Astrocyte (in vitro differentiated cells and primary cell): ENCODE measurements at regions not wholly inside any gene's neighbourhood (a gene's known extent, or its start where the extent isn't known, plus 50 kb on each side); places are given as distances from the start of the nearest gene placed in this dataset.

Experiments
- DNase-seq: peaks from one replicate; pipeline ENCODE4 v3.0.0-alpha.2; 2010; ENCODE audit warnings: low read depth
- FAIRE-seq: peaks from 2 replicates; lab custom pipeline; 2011; peaks lifted over from hg19 to GRCh38; lab: Jason Lieb, UNC
- H2AFZ ChIP-seq: 2 replicates; pipeline ENCODE4 v1.6.0; 2012; ENCODE audit warnings: low read depth, low read length, inconsistent platforms
- H3K27ac ChIP-seq: 2 replicates; pipeline ENCODE4 v1.5.1; 2011; ENCODE audit warnings: low read depth, low read length, inconsistent platforms
- H3K27me3 ChIP-seq: 2 replicates; pipeline ENCODE4 v1.6.0; 2011; ENCODE audit warnings: low read length, inconsistent platforms; ENCODE audit not compliant: insufficient read depth
- H3K36me3 ChIP-seq: 2 replicates; pipeline ENCODE4 v1.5.1; 2011; ENCODE audit warnings: low read length, inconsistent platforms; ENCODE audit not compliant: insufficient read depth
- H3K4me1 ChIP-seq: 2 replicates; pipeline ENCODE4 v1.5.1; 2011; ENCODE audit warnings: low read length, inconsistent platforms; ENCODE audit not compliant: insufficient read depth
- H3K4me2 ChIP-seq: 2 replicates; pipeline ENCODE4 v1.6.0; 2012; ENCODE audit warnings: low read length, inconsistent platforms
- H3K4me3 ChIP-seq: 2 replicates; pipeline ENCODE4 v1.5.1; 2011; ENCODE audit warnings: low read depth, mild to moderate bottlenecking, low read length, inconsistent platforms; ENCODE audit not compliant: insufficient read depth
- H3K79me2 ChIP-seq: 2 replicates; pipeline ENCODE4 v1.6.0; 2012; ENCODE audit warnings: mild to moderate bottlenecking, low read length, inconsistent platforms; ENCODE audit not compliant: insufficient read depth
- H3K9ac ChIP-seq: 2 replicates; pipeline ENCODE4 v1.6.0; 2012; ENCODE audit warnings: mild to moderate bottlenecking, low read length, inconsistent platforms
- H3K9me3 ChIP-seq: 2 replicates; pipeline ENCODE4 v1.5.1; 2012; ENCODE audit warnings: low read depth, mild to moderate bottlenecking, low read length, inconsistent platforms; ENCODE audit not compliant: insufficient read depth
- H4K20me1 ChIP-seq: 2 replicates; pipeline ENCODE4 v1.6.0; 2012; ENCODE audit warnings: low read length, inconsistent platforms; ENCODE audit not compliant: insufficient read depth
- H3K27ac Mint-ChIP-seq: one replicate; pipeline ENCODE4 v1.8.0; 2021; ENCODE audit warnings: mild to moderate bottlenecking, mixed read lengths; ENCODE audit not compliant: unreplicated experiment
- H3K27me3 Mint-ChIP-seq: one replicate; pipeline ENCODE4 v1.8.0; 2021; ENCODE audit warnings: low read depth, mixed read lengths; ENCODE audit not compliant: unreplicated experiment
- H3K36me3 Mint-ChIP-seq: one replicate; pipeline ENCODE4 v1.8.0; 2021; ENCODE audit warnings: low read depth, mixed read lengths; ENCODE audit not compliant: unreplicated experiment
- H3K4me1 Mint-ChIP-seq: one replicate; pipeline ENCODE4 v1.8.0; 2021; ENCODE audit warnings: low read depth, mixed read lengths; ENCODE audit not compliant: unreplicated experiment
- H3K4me3 Mint-ChIP-seq: one replicate; pipeline ENCODE4 v1.8.0; 2021; ENCODE audit warnings: mild to moderate bottlenecking, moderate library complexity, mixed read lengths; ENCODE audit not compliant: unreplicated experiment
- H3K9me3 Mint-ChIP-seq: one replicate; pipeline ENCODE4 v1.8.0; 2021; ENCODE audit warnings: mild to moderate bottlenecking, mixed read lengths; ENCODE audit not compliant: unreplicated experiment
- CTCF ChIP-seq: IDR thresholded peaks from 2 replicates; pipeline ENCODE4 v1.5.1; 2011; ENCODE audit warnings: low read depth, mild to moderate bottlenecking, inconsistent platforms, low read length, moderate library complexity; ENCODE audit not compliant: insufficient read depth
- EZH2 ChIP-seq: IDR thresholded peaks from 2 replicates; pipeline ENCODE4 v1.6.1; 2012; ENCODE audit warnings: mild to moderate bottlenecking, low read length, inconsistent platforms; ENCODE audit not compliant: insufficient read depth

- Mint-ChIP-seq H3K9me3 (no peaks in the 10 kb centered on the region), H3K4me3 (no peak overlapping the region), H3K27ac (peak overlapping the region; percentile 41), H3K36me3 (no peaks in the 10 kb centered on the region), H3K27me3 (peaks cover 11% of the 10 kb centered on the region), H3K4me1 (peaks cover 10% of the 10 kb centered on the region)
- TF ChIP-seq CTCF (no peak), EZH2 (no peak)
- Histone ChIP-seq H3K36me3 (no peaks in the 10 kb centered on the region), H2AFZ (peak overlapping the region; percentile 43), H3K9me3 (no peaks in the 10 kb centered on the region), H3K4me2 (peak overlapping the region; percentile 32), H3K27me3 (no peaks in the 10 kb centered on the region), H4K20me1 (no peaks in the 10 kb centered on the region), H3K27ac (no peak overlapping the region), H3K4me3 (no peak overlapping the region), H3K4me1 (peaks cover 11% of the 10 kb centered on the region), H3K9ac (no peak overlapping the region), H3K79me2 (no peaks in the 10 kb centered on the region)
- FAIRE-seq, result no peak
- no peak for DNase-seq
These were observed 53.5 kb upstream of the BMP6 start for GRCh38 chr6:7672066-7673062.

GRCh38 chr6:7673063-7673536, 52.8 kb upstream of the BMP6 start:
- H3K27ac Mint-ChIP-seq, result no peak overlapping the region
- peaks cover 10% of the 10 kb centered on the region for H3K4me1 Mint-ChIP-seq
- Histone ChIP-seq H3K27me3 (no peaks in the 10 kb centered on the region), H3K27ac (no peak overlapping the region), H2AFZ (peak overlapping the region; percentile 43), H3K4me3 (no peak overlapping the region), H3K79me2 (no peaks in the 10 kb centered on the region), H3K4me1 (peaks cover 11% of the 10 kb centered on the region), H4K20me1 (no peaks in the 10 kb centered on the region), H3K9me3 (no peaks in the 10 kb centered on the region), H3K36me3 (no peaks in the 10 kb centered on the region), H3K9ac (no peak overlapping the region), H3K4me2 (peak overlapping the region; percentile 32)
- DNase-seq (peak; percentile 22), FAIRE-seq (no peak)
- H3K4me3 Mint-ChIP-seq, result no peak overlapping the region
- peaks cover 7% of the 10 kb centered on the region for H3K27me3 Mint-ChIP-seq
- no peaks in the 10 kb centered on the region for H3K36me3 Mint-ChIP-seq
- H3K9me3 Mint-ChIP-seq, result no peaks in the 10 kb centered on the region
- TF ChIP-seq EZH2 (no peak), CTCF (no peak)

- TF ChIP-seq CTCF, result no peak
- TF ChIP-seq EZH2, result no peak
- no peaks in the 10 kb centered on the region for H3K9me3 ChIP-seq
- H3K4me1 ChIP-seq, result peaks cover 11% of the 10 kb centered on the region
- no peak overlapping the region for H3K27ac Mint-ChIP-seq
- no peaks in the 10 kb centered on the region for H4K20me1 ChIP-seq
- no peaks in the 10 kb centered on the region for H3K36me3 ChIP-seq
- FAIRE-seq, result no peak
- no peaks in the 10 kb centered on the region for H3K36me3 Mint-ChIP-seq
- no peak overlapping the region for H3K4me2 ChIP-seq
- H3K27me3 ChIP-seq, result no peaks in the 10 kb centered on the region
- H3K4me3 Mint-ChIP-seq, result no peak overlapping the region
- H3K4me3 ChIP-seq, result no peak overlapping the region
- H3K4me1 Mint-ChIP-seq, result peaks cover 10% of the 10 kb centered on the region
- H3K9me3 Mint-ChIP-seq, result no peaks in the 10 kb centered on the region
- DNase-seq, result no peak
- no peak overlapping the region for H2AFZ ChIP-seq
- no peak overlapping the region for H3K27ac ChIP-seq
- no peaks in the 10 kb centered on the region for H3K79me2 ChIP-seq
- H3K27me3 Mint-ChIP-seq, result peaks cover 7% of the 10 kb centered on the region
- H3K9ac ChIP-seq, result no peak overlapping the region
These were observed 51.6 kb upstream of the BMP6 start for GRCh38 chr6:7674291-7674690.
